ENCODE measurements at regions not wholly inside any gene's neighbourhood (a gene's known extent, or its start where the extent isn't known, plus 50 kb on each side); places are given as distances from the start of the nearest gene placed in this dataset.

DNA sequence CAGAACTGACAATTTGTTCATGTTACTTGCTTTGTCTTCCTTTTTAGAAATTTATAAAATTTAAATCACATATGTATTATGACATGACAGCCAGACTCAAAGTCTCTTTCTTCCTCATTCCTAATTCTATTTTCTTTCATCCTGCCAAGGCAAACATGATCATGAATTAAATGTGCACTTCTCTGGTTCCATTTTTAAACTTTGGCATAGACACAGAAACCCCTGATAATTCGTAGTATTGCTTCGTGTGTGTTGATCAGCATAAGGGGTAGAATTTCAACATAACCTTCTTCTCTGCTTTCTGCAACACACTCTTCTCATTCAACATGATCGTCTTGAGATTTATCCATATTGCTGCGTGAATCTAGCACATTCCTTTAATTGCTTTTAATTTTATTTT lies 156.5 kb downstream of the AIPL1 start:
- TF ChIP-seq SMC3 (IDR thresholded peaks at IDR 0.05; ENCODE audit: low read depth, low read length) (no peak), POLR2A (IDR thresholded peaks at IDR 0.05; ENCODE audit: low read depth, low read length) (no peak), BHLHE40 (IDR thresholded peaks at IDR 0.05; ENCODE audit: low read depth, low read length) (no peak)
- TF ChIP-seq, protein P1, sequence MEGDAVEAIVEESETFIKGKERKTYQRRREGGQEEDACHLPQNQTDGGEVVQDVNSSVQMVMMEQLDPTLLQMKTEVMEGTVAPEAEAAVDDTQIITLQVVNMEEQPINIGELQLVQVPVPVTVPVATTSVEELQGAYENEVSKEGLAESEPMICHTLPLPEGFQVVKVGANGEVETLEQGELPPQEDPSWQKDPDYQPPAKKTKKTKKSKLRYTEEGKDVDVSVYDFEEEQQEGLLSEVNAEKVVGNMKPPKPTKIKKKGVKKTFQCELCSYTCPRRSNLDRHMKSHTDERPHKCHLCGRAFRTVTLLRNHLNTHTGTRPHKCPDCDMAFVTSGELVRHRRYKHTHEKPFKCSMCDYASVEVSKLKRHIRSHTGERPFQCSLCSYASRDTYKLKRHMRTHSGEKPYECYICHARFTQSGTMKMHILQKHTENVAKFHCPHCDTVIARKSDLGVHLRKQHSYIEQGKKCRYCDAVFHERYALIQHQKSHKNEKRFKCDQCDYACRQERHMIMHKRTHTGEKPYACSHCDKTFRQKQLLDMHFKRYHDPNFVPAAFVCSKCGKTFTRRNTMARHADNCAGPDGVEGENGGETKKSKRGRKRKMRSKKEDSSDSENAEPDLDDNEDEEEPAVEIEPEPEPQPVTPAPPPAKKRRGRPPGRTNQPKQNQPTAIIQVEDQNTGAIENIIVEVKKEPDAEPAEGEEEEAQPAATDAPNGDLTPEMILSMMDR (conservative IDR thresholded peaks at IDR 0.05; ENCODE audit: low read depth, low read length) = no peak

Data from IMR-90 (cell line).